OCI-LY3 (cell line): ENCODE measurements at regions not wholly inside any gene's neighbourhood (a gene's known extent, or its start where the extent isn't known, plus 50 kb on each side); places are given as distances from the start of the nearest gene placed in this dataset.

Experiments used
- H2AFZ ChIP-seq: fragments of 200-600, 300-600 bp; shearing (Covaris generic); 2 replicates; pipeline ENCODE4 v1.6.0; 2014; ENCODE audit warnings: antibody characterized with exemption, low read depth, low read length
- H3K27ac ChIP-seq: fragments of 200-600, 300-600 bp; sonication (generic); 2 replicates; pipeline ENCODE4 v1.5.1; 2014; ENCODE audit warnings: mild to moderate bottlenecking, low read length, moderate library complexity, mixed read lengths
- H3K27me3 ChIP-seq: fragments of 200-600, 300-600 bp; sonication (generic); 2 replicates; pipeline ENCODE4 v1.6.1; 2014; ENCODE audit warnings: low read depth, low read length, mixed read lengths
- H3K36me3 ChIP-seq: fragments of 200-600, 300-600 bp; sonication (generic); replicated peaks from 2 replicates; pipeline ENCODE3; 2014; ENCODE audit warnings: low read depth, low read length, mixed read lengths
- H3K4me1 ChIP-seq: fragments of 300-600, 200-600 bp; sonication (generic); 2 replicates; pipeline ENCODE4 v1.6.1; 2014; ENCODE audit warnings: low read length, mixed read lengths
- H3K4me2 ChIP-seq: fragments of 200-600, 300-600 bp; sonication (generic); 2 replicates; pipeline ENCODE4 v1.6.1; 2014; ENCODE audit warnings: low read length, mixed read lengths
- H3K4me3 ChIP-seq: fragments of 300-600, 200-600 bp; sonication (generic); 2 replicates; pipeline ENCODE4 v1.5.1; 2014; ENCODE audit warnings: antibody characterized with exemption, mild to moderate bottlenecking, low read length, moderate library complexity
- H3K79me2 ChIP-seq: fragments of 300-600, 200-600 bp; shearing (Covaris generic); 2 replicates; pipeline ENCODE4 v1.6.1; 2014; ENCODE audit warnings: mild to moderate bottlenecking, low read length, mixed read lengths
- H3K9ac ChIP-seq: fragments of 300-600, 200-600 bp; shearing (Covaris generic); 2 replicates; pipeline ENCODE4 v1.6.0; 2014; ENCODE audit warnings: mild to moderate bottlenecking, low read length, moderate library complexity
- H3K9me3 ChIP-seq: fragments of 200-600, 300-600 bp; shearing (Covaris generic); 2 replicates; pipeline ENCODE4 v1.6.1; 2014; ENCODE audit warnings: low read length, mixed read lengths; ENCODE audit not compliant: insufficient read depth
- H4K20me1 ChIP-seq: fragments of 200-600, 300-600 bp; sonication (generic); 2 replicates; pipeline ENCODE4 v1.6.1; 2016; ENCODE audit warnings: low read length, mixed read lengths; ENCODE audit not compliant: insufficient read depth
- CTCF ChIP-seq: fragments of 200-600, 300-600 bp; sonication (generic); IDR thresholded peaks from 2 replicates; pipeline ENCODE4 v1.5.1; 2014; ENCODE audit warnings: antibody characterized with exemption, low read length, low read depth
- EZH2phosphoT487 ChIP-seq: fragments of 200-600 bp; shearing (Covaris generic); IDR thresholded peaks from 2 replicates; pipeline ENCODE4 v1.6.1; 2018; ENCODE audit warnings: antibody characterized with exemption, mixed run types, low read depth

- Histone ChIP-seq H3K9me3 (no peaks in the 10 kb centered on the region), H4K20me1 (no peaks in the 10 kb centered on the region), H3K9ac (no peak overlapping the region), H3K27ac (no peak overlapping the region), H3K79me2 (no peaks in the 10 kb centered on the region), H2AFZ (no peak overlapping the region), H3K36me3 (no peaks in the 10 kb centered on the region), H3K4me1 (no peaks in the 10 kb centered on the region), H3K4me2 (no peak overlapping the region), H3K27me3 (no peaks in the 10 kb centered on the region), H3K4me3 (no peak overlapping the region)
- TF ChIP-seq CTCF, result no peak
- no peak for TF ChIP-seq EZH2phosphoT487
These were observed 903.4 kb downstream of the TECRL start for GRCh38 chr4:63505714-63506460.

GRCh38 chr4:63493265-63493664 is 916.0 kb downstream of the TECRL start:
- no peaks in the 10 kb centered on the region for H4K20me1 ChIP-seq
- no peak overlapping the region for H3K4me2 ChIP-seq
- H3K4me1 ChIP-seq, result no peaks in the 10 kb centered on the region
- no peak overlapping the region for H3K4me3 ChIP-seq
- no peak overlapping the region for H3K9ac ChIP-seq
- no peaks in the 10 kb centered on the region for H3K27me3 ChIP-seq
- H3K36me3 ChIP-seq, result no peaks in the 10 kb centered on the region
- H3K79me2 ChIP-seq, result no peaks in the 10 kb centered on the region
- no peak overlapping the region for H3K27ac ChIP-seq
- no peak overlapping the region for H2AFZ ChIP-seq
- H3K9me3 ChIP-seq, result no peaks in the 10 kb centered on the region
- TF ChIP-seq EZH2phosphoT487 (no peak), CTCF (no peak)

- Histone ChIP-seq H3K79me2 (no peaks in the 10 kb centered on the region), H3K4me3 (no peak overlapping the region), H2AFZ (no peak overlapping the region), H3K27me3 (no peaks in the 10 kb centered on the region), H3K36me3 (no peaks in the 10 kb centered on the region), H3K9ac (no peak overlapping the region), H4K20me1 (no peaks in the 10 kb centered on the region), H3K4me1 (no peaks in the 10 kb centered on the region), H3K9me3 (no peaks in the 10 kb centered on the region), H3K4me2 (no peak overlapping the region), H3K27ac (no peak overlapping the region)
- TF ChIP-seq CTCF (no peak), EZH2phosphoT487 (no peak)
These were observed 916.7 kb downstream of the TECRL start for GRCh38 chr4:63492515-63492914.

- no peak overlapping the region for H3K4me2 ChIP-seq
- TF ChIP-seq EZH2phosphoT487 (no peak), CTCF (no peak)
- no peak overlapping the region for H2AFZ ChIP-seq
These were observed 944.9 kb downstream of the TECRL start for GRCh38 chr4:63464393-63464792.

More at GRCh38 chr4:63464393-63464792, 944.9 kb downstream of the TECRL start:
- H3K4me1 ChIP-seq, result peaks cover 7% of the 10 kb centered on the region
- no peak overlapping the region for H3K9ac ChIP-seq
- no peaks in the 10 kb centered on the region for H3K27me3 ChIP-seq
- no peaks in the 10 kb centered on the region for H3K79me2 ChIP-seq
- no peak overlapping the region for H3K27ac ChIP-seq
- H4K20me1 ChIP-seq, result no peaks in the 10 kb centered on the region
- H3K9me3 ChIP-seq, result no peaks in the 10 kb centered on the region
- no peaks in the 10 kb centered on the region for H3K36me3 ChIP-seq
- H3K4me3 ChIP-seq, result no peak overlapping the region
